Dermis microvascular lymphatic vessel endothelial cell (primary cell): ENCODE measurements at regions not wholly inside any gene's neighbourhood (a gene's known extent, or its start where the extent isn't known, plus 50 kb on each side); places are given as distances from the start of the nearest gene placed in this dataset.

Source experiments
- DNase-seq, 2 donors: peaks; one replicate each; pipeline versions ENCODE4 v3.0.0 to v3.0.0-alpha.2; 2010; ENCODE audit warnings: low read depth in 2 of 2

DNA sequence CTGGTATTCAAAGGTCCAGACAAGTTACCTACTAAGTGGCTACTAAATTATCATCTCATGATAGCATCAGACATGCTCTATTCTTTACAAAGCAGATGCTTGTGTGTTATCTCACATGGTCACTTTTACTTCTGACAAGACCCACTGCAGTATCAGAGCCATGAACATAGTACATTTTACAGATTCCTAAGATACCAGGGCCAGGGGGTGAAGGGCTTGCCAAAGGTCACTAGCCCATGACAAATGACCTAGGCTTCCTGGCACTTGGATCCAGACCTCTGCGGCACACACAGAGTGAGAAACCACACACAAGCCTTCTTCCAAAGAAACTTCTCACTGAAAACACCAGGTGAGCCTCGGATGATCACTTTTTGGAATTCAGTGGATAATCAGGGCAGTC is 446.8 kb downstream of the EIPR1 start:
- DNase-seq: no peak

DNA sequence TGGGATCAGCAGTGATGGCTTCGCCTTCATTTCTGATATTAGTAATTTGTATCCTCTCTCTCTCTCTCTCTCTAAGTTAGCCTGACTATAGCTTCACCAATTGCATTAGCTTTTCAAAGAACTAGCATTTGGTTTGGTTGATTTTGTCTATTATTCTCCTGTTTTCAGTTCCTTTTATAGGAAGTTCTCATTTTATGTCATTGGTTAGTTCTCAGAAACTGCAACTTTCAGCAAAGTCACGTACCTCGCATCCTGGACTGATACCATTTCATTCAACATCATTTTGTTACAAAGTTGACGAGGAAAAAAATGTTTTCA is 450.8 kb downstream of the EIPR1 start:
- no peak for DNase-seq

DNA sequence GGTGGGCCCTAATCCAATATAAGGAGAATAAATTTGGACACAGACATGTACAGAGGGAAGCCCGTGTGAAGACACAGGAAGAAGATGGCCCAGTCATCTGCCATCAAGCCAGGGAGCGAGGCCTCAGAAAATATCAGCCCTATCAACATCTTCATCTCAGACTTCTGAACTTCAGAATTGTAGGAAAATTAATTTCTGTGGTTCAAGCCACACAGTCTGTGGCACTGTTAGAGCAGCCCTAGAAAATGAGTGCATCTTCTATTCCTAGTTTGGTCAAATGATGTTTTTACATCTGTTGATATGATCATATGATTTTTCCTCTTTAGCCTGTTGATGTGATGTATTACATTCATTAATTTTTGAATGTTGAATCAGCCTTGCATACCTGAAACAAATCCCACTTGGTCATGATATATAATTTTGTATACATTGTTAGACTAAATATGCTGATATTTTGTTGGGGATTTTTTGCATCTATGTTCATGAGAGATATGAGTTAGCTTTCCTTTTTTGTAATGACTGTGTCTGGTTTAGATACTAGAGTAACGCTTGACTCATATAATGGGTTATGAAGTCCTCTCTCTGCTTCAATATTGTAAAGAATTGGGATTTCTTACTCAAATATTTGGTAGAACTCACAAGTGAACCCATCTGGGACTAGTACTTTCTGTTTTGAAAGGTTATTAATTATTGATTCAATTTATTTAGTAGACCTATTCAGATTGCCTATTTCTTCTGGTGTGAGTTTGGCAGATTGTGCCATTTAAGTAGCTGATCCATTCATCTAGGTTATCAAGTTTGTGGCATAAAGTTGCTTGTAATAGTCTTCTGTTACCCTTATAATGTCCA is 451.4 kb downstream of the EIPR1 start:
- no peak for DNase-seq

DNA sequence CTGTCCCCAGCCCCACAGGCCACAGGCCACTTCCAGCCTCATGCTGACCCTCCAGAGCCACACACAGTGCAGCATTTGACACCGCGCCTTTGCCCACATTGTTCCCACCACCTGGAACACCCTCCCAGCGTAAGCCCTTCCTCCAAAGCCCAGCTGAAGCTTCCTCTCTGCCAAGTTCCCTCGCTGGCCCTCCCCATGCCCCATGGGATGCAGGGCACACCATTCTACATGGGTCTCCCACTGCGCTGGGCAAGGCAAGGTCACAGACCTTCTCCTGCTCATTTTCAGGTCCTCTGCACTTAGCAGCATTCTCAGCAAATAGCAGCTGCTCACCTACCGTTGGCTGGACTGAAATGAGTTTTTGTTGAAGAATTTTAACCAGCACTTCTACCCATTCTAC is 455.5 kb downstream of the EIPR1 start:
- no peak for DNase-seq

DNA sequence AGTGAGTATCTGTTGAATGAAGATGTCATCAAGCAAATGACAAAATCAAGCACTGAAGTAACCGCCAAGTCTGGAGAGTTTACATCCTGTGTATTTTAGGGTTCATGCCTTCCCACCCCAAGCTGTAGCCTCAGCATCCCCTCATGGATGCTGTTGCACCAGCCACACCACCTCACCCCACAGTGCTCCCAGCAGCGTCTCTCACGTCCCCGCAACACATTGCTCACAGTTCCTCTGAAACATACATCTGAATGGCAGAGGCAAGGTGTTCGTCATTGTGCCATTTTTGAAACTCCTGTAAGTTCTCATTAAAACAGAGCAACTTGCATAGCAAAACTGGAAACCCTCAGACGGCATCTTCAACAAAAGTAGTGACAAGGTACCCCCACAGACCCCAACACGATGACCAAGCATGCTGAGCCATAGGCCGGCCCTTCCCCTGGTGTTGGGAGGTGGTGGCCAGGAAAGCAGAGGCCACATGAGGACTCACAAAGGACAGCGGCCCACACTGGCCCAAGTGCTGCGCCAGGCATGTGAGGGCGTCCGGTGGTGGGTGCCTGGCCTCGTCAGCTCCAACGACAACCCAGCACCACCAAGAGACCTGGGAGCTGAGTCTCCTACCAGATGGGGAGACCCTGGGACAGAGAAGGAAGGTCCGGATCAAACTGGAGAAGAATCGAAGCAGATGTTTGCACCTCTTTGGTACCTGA is 456.5 kb downstream of the EIPR1 start:
- no peak for DNase-seq

DNA sequence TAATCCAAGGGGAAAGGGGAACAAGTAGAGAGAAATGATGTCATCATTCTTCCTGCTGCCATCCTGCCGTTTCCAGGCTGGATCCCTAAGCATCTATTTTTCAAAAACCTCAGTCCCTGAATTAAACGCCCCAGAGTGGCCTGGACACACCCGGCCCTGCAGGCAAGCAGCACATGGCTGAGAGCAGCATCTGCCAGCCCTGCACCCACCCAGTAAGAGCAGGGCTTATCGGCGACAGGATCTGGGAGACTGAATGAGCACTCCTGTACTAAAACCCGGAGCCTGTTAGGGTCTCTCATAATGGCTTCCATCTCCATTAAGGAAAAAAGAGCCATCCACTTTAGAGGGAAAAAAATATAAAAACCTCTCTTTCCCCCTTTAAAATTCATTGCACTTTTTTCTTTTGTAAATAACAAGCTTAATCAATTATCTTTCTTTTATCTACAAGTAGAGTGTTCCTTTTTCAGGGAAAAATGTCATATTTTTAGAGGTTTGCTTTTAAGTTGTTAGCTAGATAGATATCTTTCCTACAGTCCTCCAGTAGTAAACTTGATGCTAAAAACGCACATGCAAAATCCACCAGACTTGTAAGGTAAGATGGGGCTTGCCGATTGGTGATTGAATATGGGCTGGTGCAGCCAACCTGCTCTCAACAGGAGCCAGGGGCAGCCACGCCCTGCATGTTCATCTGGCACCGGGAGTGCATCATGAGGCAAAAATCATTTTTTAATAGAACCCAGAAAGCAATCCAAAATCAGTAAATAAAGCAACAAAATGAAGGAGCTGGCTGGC is 457.8 kb downstream of the EIPR1 start:
- no peak for DNase-seq

DNA sequence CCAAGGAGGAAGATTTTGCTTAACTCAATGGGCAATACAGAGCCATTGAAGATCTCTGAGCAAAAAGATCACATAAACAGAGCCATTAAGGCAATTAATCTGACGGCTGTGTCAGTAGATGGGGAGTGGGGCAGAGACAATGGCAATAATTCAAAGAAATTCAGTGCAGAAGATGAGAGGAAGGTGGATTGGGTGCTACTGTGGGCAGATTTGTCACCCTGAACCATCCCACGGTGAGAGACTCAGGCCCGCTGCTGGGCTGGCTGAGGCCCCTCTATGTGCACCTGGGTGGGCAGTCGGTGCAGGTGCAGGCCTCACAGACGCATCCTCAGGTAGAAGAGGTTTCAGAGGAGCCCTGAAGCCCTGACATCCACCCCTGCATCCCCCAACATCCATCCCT is 458.6 kb downstream of the EIPR1 start:
- DNase-seq: no peak

DNA sequence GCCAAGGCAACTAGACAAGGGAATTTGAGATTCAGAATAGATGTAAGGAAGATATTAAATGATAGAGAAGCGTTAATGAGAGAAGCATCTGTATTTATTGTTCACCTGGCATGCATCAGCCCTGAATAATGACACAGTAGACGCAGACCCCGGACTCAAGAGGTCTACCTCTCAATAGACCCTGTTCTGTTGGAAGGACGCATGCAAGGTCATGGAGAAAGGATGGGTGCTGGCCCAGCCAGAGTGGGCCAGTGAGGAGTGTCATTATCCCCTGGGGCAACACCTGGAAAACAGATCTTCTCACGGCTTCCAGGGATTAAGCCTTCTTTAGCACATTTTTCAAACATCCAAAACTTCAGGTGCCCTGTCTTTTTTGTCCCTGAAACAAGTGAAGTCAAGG is 461.0 kb downstream of the EIPR1 start:
- DNase-seq: no peak

DNA sequence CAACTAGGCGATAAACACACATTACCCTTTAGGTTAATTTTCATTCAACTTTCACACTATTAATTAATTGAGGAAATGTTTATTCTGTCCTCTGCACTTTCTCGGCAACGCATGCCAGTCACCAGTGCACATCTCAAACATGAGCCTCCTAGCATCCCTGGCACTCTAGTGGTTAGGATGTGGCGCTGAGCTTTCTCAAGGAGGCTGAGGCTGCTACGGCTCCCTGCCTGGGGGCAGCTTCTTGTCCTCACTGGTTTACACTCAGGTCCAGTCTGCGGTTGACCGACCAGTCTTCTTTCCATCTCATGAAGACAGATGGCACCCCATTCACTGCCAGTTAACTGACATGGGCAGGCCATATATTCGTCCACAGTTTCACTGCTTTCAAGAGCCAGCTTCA is 463.4 kb downstream of the EIPR1 start:
- DNase-seq: no peak

DNA sequence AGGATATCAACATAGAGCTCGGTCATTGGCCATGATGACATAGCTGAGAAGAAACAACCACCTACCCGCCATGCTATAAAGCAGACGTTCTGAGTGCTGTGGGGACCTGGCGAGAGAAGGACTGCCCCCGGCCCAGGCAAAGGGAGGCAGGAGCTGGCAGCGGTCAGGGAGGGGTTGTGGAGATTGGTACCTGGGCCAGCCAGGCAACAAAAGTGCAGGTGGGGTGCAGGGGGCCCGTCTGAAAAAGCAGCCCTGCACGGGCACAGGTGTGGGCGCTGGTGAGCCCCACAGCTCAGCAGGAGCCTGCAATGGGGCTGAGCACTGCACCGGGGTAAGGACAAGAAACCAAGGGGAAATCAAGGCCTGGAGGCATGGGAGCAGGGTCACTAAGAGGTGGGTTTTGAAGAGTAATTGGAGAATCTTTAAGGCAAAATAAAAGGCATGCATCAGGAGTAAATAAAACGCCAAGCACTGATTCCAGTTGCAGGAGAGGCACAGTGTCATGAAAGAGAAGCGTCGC is 464.0 kb downstream of the EIPR1 start:
- no peak for DNase-seq

DNA sequence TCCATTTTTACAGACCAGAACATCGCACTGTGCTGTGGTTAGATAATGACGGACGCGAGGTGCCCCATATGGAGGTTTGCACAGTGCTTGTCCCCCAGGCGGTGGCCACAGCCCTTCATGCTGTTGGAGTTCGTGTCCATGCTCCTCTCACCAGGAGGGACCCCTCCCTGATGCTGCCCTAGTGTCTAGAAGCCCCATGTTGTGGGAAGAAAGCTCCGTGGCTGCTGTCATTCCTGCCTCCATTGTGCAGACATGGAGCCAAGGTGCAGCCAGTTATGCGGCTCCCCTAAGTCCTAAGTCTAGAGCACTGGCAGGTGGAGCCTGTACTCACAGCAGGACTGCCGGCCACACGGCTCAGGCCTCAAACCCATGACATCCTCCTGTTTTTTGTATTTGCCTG is 464.9 kb downstream of the EIPR1 start:
- DNase-seq: no peak

DNA sequence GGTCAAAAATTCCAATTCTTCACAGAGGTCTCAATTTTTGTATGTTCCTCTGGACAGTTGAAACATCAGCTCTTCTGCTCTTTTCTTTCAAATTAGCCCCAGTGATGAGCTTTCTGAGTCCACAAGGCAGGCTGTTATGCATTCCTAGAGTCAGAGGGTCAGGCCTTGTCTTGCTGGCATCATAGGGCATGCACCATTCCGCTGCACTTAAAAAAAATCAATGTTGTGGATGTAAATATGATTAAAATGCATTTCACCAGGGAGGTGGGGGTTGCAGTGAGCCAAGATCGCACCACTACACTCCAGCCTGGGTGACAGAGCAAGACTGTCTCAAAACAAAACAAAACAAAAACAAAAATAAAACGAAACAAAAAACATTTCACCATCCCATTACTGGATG is 465.3 kb downstream of the EIPR1 start:
- DNase-seq: no peak

DNA sequence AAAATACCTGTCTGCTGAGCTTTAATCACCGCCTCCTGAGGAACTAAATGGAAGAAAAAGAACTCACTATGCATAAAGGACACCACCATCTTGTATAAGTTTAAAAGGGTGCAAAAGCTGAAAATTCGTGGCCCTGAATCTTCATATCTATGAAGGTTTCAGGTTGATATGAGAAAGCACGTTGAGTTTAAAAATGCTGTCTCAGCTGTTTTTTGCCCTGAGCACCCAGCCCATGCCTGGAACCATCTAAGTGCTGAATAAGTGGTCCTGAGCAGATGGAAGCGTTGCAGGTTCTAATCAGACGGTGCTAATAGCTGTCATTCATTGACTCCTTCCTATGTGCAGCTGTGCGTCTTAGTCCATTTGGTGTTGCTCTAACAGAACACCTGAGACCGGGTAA is 467.4 kb downstream of the EIPR1 start:
- DNase-seq: no peak

DNA sequence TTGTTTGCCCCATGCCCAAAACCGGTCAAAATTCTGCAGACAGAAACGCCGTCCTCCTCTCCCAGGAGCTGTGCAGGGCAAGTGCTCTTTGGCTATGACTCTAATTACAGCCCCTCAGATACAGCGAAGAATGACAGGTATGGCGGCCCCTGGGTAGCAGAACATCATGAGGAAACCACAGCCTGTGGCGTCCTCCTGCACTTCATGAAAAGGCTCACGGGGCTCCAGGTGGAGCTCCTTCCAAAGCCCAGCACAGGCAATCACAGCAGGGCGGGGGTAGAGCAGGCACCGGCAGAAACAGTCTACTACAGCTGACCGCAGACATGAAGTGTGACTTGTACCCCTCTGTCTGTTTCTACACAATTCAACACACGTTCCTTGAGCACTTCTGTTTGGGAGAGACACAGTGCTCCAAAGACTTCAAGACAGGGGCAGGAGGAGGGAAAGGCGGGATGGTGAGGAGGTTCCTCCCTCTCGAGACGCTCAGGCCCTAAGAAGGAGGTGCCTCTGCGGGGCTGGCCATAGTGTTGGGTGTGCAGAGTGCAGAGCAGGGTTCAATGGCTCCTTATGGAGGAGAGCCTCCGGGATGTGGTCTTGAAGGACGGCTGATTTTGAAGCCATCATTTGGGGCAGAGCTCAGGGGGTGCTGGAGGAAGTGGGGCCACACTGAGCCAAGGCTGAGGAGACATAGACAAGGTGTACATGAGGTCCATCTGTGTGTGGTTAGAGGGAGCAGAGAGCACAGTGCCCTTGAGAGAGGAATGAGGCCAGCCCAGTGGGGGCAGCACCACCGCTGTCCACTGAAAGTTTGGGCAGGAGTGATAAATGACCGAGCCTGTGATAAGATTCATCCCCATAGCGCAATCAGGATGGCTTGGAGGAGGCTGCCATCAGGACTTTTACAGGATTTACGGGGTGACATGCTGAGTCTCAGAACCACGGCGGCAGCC is 468.3 kb downstream of the EIPR1 start:
- DNase-seq: no peak

DNA sequence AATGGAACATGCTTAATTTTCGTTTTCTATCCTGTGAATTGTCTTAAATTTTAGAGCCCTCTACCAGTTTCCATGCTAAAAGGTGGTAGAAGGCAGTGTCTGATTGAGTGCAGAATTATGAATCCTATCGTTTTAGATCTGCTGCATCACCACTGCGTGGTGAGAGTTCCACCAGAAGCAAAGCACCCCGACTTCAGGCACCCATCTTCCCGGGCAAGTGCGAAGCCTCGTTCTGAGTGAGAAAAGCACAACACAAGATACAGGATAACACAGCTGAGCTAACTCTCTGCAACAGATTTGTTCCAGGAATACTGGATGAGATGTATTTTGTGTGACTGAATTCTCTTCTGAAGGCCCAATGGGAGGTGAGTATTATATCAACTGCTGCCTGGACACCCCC is 471.5 kb downstream of the EIPR1 start:
- DNase-seq: no peak

DNA sequence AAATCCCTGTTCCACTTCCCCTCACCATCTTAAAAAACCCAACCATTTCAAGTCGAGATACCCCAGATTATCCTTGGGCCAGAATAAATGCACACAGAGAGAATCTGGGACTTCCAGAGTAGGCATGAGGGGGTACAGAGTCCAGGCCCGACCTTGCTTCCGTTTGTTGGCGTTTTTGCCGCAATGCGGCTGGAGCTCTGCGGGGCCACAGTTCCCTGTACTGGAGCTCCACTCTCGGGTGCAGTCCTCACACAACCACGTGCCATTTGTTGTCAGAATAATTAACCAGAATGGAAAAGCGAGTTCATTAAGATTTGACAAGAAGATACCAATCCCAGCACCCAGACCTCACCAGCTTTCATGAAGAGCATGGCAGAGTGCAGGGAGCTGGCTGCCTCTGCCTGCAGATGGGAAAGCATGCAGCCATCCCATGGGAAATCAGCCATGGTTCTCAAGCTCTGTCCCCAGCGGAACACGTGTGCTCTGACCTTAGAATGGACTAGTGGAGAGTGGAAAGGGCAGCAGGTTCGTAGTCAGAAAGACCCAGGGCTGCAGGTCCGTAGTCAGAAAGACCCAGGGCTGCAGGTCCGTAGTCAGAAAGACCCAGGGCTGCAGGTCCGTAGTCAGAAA is 472.8 kb downstream of the EIPR1 start:
- DNase-seq: no peak

DNA sequence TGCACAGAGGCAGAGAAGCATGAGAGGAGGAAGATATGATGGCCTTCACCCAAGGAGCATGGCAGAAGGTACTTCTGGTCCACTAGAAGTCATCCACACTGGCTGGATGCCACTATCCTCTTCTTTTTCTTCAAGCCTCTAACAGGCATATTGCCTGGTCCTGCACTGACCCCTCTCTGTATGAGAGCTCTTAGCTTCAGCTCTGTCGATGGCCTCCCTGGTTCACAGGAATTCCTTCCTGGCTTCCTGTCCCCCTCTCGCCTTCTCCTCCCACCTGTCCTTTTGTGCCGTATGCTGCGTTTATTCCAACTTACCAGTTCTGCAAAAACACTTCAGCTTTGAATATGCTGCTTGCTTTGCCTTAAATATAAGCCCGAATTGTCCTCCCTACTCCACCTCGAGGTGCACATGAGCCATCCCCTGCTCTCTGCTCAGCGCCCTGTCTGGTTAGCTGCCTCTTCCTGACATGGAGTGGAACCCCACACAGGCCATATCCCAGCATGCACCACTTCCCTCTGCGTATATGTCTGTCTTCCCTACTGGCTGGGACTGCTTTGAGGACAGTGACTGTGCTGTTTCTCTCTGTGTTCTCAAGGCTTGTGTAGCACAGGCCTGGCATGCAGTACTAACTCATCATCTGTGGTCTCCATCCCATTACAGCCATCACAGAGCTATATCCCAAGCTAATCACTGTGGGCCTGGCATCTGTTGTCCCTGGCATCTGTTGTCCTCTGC is 474.9 kb downstream of the EIPR1 start:
- no peak for DNase-seq

DNA sequence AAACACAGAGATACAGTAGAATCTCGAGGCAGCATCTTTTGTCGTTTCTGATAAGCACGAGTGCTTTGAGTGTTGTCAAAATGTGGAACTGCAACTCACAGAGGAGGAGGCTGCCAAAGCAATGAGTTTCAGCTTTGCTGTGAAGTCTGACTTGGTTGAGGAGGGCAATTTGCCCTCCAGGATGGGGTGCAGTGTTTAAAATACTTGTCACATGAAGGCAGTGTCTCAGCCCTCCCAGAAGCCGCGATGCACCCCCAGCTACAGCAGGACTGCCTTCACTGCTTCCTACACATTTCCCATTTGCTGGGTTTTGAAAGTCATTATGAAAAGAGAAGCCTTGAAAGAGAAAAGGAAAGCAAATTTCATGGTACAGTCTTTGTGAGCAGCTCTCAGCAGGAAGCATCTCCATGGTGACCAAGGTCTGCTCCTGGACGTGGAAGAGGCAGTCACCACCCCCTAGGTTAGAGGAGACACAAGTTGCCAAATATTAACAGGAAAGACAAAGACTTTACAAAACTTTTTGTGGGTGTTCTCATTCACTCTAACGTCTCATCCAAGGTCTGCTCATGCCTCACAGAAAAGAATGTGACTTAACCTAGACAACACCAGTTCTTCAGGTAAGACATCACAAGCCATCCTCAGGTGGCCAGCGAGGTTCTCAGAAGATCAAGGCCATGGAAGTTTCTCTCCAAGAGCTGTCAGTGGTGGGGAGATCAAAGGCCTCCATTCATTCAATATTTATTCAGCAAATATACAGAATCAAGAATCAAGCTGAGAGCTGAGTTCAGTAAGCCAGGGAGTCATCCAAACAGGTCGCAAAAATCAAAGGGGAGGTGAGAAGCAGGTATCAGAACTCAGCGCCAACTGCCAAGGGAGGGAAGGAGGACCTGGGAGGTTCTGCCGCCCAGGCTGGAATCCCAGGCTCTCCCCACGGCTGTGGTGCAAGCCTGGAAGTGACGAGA is 476.0 kb downstream of the EIPR1 start:
- DNase-seq: no peak

DNA sequence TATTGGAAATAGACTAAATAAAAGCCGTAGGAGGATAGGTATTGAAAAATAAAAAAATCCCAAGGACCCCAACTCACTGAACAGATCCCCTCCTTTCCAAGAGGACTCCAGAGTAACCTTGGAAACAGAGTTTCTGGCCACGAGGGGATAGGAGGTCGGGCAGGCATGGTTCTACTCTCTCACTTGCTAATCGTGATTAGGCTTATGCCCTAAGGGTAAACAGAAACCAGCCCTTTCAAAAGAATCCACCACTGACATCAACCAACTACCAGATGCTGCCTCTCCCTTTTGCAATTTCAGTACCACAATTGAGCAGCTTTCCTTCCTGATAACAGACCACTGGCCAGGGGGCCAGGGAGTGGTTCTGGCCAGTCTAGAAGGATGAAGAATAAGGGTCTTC is 477.8 kb downstream of the EIPR1 start:
- DNase-seq: no peak
